GM19035 (cell line): ENCODE measurements at regions not wholly inside any gene's neighbourhood (a gene's known extent, or its start where the extent isn't known, plus 50 kb on each side); places are given as distances from the start of the nearest gene placed in this dataset.
A peak's percentile ranks its signal among the peaks of the same experiment; 100 is the strongest.

Source experiments
- ATAC-seq: cut with Tn5 transposase; IDR thresholded peaks from one replicate; pipeline ENCODE4 v1.9.1; 2021; ENCODE audit not compliant: unreplicated experiment

DNA sequence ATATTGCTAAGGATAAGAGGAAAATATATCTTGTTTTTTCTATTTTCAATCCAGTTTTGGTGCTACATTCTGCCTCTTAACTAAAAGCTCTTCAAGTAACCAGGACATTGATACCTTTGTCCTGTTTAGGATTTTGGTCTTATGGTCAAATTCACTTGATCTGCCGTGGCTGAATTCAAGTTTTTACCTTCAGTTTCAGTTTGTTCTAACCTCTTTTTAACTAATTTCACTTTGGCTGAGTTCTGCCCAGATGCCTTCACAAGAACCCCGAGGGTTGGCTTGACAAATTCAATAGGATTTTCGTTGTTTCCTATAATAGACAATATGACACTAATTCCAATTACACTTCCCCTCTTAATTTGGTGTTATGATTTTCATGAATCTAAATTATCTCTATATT, 84.5 kb upstream of the C1orf21 start:
- peak; percentile 58 for ATAC-seq

DNA sequence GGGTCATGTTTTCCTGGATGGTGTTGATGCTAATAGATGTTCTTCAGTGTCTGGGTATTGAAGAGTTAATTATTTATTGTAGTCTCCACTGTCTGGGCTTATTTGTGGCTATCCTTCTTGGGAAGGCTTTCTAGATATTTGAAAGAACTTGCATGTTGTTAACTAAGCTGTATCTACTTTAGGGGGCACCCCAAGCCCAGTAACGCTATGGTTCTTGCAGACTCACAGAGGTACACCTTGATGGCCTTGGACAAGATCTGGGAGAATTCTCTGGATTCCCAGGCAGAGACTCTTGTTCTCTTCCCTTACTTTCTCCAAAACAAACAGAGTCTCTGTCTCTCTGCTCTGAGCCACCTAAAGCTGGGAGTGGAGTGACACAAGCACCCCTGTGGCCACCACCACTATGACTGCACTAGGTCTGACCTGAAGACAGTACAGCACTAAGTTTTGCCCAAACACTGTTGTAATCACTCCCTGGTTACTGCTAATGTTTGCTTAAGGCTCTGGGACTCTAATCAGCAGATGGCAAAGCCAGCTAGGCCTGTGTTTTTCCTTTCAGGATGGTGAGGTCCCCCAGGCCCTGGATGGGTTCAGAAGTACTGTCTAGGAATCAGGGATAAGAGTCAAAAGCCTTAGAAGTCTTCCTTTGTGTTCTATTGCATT, 76.5 kb upstream of the C1orf21 start:
- no peak for ATAC-seq

- ATAC-seq: no peak
These were observed 75.2 kb upstream of the C1orf21 start for GRCh38 chr1:184311580-184311979.

DNA sequence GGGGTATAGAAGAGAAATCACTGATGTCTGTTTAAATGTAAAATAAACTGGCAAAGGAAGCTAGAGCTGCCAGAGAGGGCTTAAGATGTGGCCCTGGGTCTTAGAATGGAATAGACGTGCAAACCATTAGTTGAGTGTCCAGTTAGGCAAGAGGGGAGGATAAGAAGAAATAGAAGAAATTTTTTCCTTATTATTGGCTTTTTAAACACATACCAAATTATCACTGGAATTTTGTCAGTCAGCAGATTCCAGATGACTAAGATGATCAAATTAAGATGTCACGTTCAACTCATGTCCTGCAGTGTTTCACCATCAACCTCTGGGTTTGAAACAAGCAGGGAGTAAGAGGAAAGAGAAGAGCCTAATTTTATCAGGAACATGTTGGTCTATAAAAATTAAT, 71.6 kb upstream of the C1orf21 start:
- no peak for ATAC-seq

- no peak for ATAC-seq
These were observed 67.0 kb upstream of the C1orf21 start for GRCh38 chr1:184319879-184320278.

- ATAC-seq: no peak
These were observed 64.6 kb upstream of the C1orf21 start for GRCh38 chr1:184322253-184322652.

DNA sequence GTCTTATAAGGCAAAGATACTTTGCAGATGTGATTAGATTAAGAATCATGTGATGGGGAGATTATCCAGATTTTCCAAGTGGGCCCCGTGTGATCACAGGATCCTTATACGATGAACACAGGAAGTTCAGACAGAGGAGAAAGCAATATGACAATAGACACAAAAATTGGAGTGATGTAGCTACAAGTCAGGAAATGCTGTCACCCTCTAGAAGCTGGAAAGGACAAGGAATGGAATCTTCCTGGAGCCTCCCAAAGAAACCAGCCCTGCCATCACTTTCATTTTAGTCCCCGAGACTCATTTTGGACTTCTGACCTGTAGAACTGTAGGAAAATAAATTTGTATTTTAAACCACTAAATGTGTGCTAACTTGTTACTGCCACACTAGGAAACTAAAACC, 61.9 kb upstream of the C1orf21 start:
- no peak for ATAC-seq

GRCh38 chr1:184326278-184326677, 60.6 kb upstream of the C1orf21 start:
- no peak for ATAC-seq

- ATAC-seq: no peak
These were observed 57.4 kb upstream of the C1orf21 start for GRCh38 chr1:184329245-184329953.

- no peak for ATAC-seq
These were observed 56.6 kb upstream of the C1orf21 start for GRCh38 chr1:184329962-184330868.

- no peak for ATAC-seq
These were observed 56.0 kb upstream of the C1orf21 start for GRCh38 chr1:184330875-184331274.
